Esophagus squamous epithelium (tissue), 4 donors: ENCODE measurements at regions not wholly inside any gene's neighbourhood (a gene's known extent, or its start where the extent isn't known, plus 50 kb on each side); places are given as distances from the start of the nearest gene placed in this dataset.

Experiments
- CTCF ChIP-seq, 6 experiments: fragments of 450-650 bp in 4 of 6; fragments of 200-600 bp in 2 of 6; sonication (generic) in 2 of 6; IDR thresholded peaks; one replicate each; pipeline ENCODE4 v1.5.1; 2016 to 2019; ENCODE audit warnings: antibody characterized with exemption in 6 of 6, mild to moderate bottlenecking in 4 of 6, moderate library complexity in 4 of 6
- POLR2A ChIP-seq, 4 donors: fragments of 450-650 bp; IDR thresholded peaks; one replicate each; pipeline ENCODE4 v1.6.1; 2017; ENCODE audit warnings: antibody characterized with exemption in 4 of 4, mild to moderate bottlenecking in 4 of 4, moderate library complexity in 3 of 4

DNA sequence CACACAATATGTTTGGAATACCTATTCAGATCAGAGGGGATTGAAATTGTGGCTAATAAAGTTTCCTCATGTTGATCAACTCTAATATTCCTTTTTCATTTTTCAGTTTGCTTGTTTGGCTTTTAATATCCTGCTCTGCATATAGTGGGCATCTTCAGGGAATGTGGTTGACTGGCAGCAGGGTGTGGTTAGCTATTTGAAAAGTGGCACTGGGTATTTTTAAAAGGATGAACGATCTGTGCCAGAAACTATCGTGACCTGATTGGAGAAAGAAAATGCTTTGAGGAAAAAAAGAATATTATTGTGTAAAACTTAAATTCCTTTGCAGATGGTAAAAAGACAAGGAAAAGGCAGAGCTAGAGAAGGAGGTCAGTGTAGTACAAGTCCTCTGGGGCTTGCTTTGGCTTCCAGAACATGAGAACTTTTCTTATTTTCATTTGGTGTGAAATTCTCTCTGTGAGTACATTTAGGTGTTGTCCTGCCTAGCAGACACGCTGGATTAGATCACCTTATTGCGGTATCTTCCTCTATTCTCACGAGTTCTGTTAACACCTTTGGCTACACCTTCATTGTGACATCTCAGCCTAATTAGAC, 329.7 kb upstream of the SNX7 start:
- TF ChIP-seq CTCF (IDR thresholded peaks at IDR 0.05): no peak
- TF ChIP-seq POLR2A (IDR thresholded peaks at IDR 0.05): no peak
